Neuron (in vitro differentiated cells): ENCODE measurements at regions not wholly inside any gene's neighbourhood (a gene's known extent, or its start where the extent isn't known, plus 50 kb on each side); places are given as distances from the start of the nearest gene placed in this dataset.
"Not testable (repeated sequence)": the region's sequence is repeated elsewhere in the genome, so short reads cannot be mapped to it uniquely, and the experiment has no call there.

Experiments
- H2AFZ ChIP-seq: one replicate; pipeline ENCODE4 v1.6.1; 2013; ENCODE audit warnings: low read depth, mild to moderate bottlenecking, inconsistent platforms, low read length, moderate library complexity
- H3K27me3 ChIP-seq: one replicate; pipeline ENCODE4 v1.6.1; 2013; ENCODE audit warnings: low read length; ENCODE audit not compliant: insufficient read depth
- H3K36me3 ChIP-seq: one replicate; pipeline ENCODE4 v1.6.1; 2013; ENCODE audit warnings: low read length; ENCODE audit not compliant: insufficient read depth
- H3K4me1 ChIP-seq: one replicate; pipeline ENCODE4 v1.6.1; 2013; ENCODE audit warnings: low read length; ENCODE audit not compliant: insufficient read depth
- H3K4me3 ChIP-seq: 2 replicates; pipeline ENCODE4 v1.5.1; 2013; ENCODE audit warnings: mild to moderate bottlenecking, low read length, moderate library complexity
- H3K9me3 ChIP-seq: one replicate; pipeline ENCODE4 v1.6.1; 2013; ENCODE audit warnings: low read length

GRCh38 chr10:131573707-131574106 lies 262.2 kb upstream of the TCERG1L start:
- Histone ChIP-seq H3K4me1 (no peaks in the 10 kb centered on the region), H2AFZ (no peak overlapping the region), H3K27me3 (peaks cover 3% of the 10 kb centered on the region), H3K36me3 (no peaks in the 10 kb centered on the region), H3K4me3 (no peak overlapping the region), H3K9me3 (no peaks in the 10 kb centered on the region)

DNA sequence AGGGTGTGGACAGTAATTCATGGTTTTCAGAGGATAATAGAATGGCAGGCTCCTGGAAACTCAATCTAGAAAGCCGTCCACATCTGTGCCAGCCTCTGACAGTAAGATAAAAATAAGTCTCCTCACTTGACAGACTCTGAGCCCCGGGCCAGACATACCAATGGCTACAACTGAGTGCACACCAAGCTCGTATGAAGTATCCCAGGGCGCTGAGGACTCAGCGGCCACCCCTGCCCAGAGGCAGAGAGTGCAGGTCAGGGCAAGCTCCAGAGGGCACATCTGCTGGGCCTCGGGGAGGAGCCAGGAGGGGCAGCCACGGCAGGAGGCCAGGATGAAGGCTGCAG lies 262.8 kb upstream of the TCERG1L start:
- Histone ChIP-seq H3K27me3 (peaks cover 3% of the 10 kb centered on the region), H3K4me1 (no peaks in the 10 kb centered on the region), H3K4me3 (no peak overlapping the region), H2AFZ (no peak overlapping the region), H3K36me3 (no peaks in the 10 kb centered on the region), H3K9me3 (no peaks in the 10 kb centered on the region)

GRCh38 chr10:131574707-131575430 lies 263.3 kb upstream of the TCERG1L start:
- Histone ChIP-seq H3K36me3 (no peaks in the 10 kb centered on the region), H2AFZ (no peak overlapping the region), H3K4me1 (no peaks in the 10 kb centered on the region), H3K4me3 (no peak overlapping the region), H3K27me3 (peaks cover 3% of the 10 kb centered on the region), H3K9me3 (no peaks in the 10 kb centered on the region)

DNA sequence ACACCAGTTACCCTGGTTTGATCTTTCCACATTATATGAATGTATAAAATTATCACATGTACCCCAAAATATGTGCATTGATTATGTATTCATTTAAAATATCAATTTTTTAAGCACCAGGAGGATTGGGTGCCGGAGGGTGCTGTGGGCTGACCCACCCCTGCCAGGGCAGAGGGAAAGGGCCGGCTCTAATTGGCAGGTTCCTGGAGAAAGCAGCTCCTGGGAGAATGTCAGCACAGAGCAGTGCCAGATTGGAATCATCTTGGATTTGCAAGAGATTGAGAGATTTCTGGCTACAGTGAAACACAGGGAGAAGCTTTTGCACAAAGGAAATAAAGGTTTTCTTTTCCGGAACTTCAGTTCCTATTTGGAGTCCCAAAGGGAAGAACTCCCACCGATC lies 264.4 kb upstream of the TCERG1L start:
- Histone ChIP-seq H3K4me1 (no peaks in the 10 kb centered on the region), H3K27me3 (peaks cover 3% of the 10 kb centered on the region), H3K36me3 (no peaks in the 10 kb centered on the region), H3K4me3 (no peak overlapping the region), H3K9me3 (no peaks in the 10 kb centered on the region), H2AFZ (no peak overlapping the region)

DNA sequence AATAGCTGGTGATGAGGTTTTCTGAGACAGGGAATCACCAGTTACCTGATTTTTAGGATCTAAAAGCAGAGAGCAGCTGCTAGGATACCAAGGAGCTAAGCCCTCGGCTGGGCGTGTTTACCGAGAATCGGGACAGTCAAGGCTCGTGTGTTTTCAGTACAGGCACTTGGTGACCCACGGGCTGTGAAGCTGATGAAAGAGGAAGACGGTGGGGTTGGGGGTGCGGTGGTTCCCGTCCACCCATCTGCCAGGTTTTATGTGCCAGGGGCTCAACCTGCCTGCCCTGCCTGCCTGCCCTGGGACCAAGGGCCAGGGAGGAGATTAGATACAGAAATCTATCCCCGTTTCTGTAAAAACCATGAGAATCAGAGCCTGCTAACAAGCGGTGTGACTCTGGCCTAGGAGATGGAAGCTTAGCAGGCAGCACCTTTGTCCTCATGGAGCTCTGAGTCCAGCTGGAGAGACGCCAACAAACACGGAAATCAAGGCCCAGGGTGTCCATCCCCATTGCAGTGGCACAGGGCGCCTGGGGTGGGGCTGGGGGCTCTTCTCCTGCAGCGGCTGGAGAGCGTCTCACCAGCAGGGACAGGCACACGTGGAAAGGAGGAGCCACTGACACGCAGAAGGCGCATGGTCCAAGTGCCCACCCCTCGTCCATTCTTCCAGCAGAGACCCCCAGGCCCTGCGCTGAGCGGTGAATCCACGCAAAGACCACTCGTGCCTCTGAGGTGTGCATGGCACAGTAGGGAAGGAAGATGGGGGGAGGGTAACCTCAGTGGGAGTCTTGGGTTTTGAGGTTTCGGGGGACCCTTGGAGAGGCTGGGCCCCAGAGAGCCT lies 265.0 kb upstream of the TCERG1L start:
- no peaks in the 10 kb centered on the region for H3K9me3 ChIP-seq
- H3K4me3 ChIP-seq, result no peak overlapping the region
- no peaks in the 10 kb centered on the region for H3K4me1 ChIP-seq
- no peaks in the 10 kb centered on the region for H3K36me3 ChIP-seq
- H3K27me3 ChIP-seq, result peaks cover 3% of the 10 kb centered on the region
- H2AFZ ChIP-seq, result no peak overlapping the region

- no peaks in the 10 kb centered on the region for H3K4me1 ChIP-seq
- H3K9me3 ChIP-seq, result no peaks in the 10 kb centered on the region
- peaks cover 3% of the 10 kb centered on the region for H3K27me3 ChIP-seq
- H3K36me3 ChIP-seq, result no peaks in the 10 kb centered on the region
- H3K4me3 ChIP-seq, result no peak overlapping the region
- H2AFZ ChIP-seq, result no peak overlapping the region
These were observed 265.6 kb upstream of the TCERG1L start for GRCh38 chr10:131577178-131577555.

DNA sequence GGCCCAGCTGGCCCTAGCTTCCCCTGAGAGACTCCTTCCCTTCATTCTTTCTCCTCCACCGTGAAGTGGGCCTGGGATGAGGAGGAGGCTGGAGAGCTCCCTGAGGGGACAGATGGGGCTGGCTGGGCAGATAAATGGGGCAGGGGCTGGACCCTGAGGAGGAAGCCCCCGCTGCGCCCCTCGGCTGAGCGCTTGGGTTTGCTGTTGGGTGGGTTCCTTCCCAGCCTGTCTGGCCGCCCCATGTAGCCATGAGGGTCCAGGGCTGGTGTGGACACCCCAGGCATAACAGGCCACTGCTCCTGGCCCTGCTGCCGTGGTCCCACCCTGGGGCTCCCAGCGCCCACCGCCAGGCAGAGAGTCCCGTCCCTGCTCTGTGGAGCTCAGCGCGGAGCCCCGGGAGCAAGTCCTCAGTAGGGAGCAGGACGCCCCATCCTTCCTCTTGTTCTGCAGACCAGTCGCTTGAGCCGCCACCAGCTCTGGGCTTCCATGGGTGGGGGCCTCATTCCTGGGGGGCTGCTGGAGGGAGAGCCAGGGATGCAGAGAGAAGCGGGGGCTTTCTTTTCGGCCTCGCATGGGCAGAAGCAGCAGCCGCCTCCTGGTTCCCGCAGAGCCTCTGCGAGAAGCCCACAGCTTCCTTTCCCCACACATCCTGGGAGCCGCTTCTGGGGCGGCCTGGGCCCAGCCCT lies 266.4 kb upstream of the TCERG1L start:
- Histone ChIP-seq H3K36me3 (no peaks in the 10 kb centered on the region), H3K27me3 (peaks cover 3% of the 10 kb centered on the region), H3K9me3 (no peaks in the 10 kb centered on the region), H3K4me1 (no peaks in the 10 kb centered on the region), H2AFZ (no peak overlapping the region), H3K4me3 (no peak overlapping the region)

DNA sequence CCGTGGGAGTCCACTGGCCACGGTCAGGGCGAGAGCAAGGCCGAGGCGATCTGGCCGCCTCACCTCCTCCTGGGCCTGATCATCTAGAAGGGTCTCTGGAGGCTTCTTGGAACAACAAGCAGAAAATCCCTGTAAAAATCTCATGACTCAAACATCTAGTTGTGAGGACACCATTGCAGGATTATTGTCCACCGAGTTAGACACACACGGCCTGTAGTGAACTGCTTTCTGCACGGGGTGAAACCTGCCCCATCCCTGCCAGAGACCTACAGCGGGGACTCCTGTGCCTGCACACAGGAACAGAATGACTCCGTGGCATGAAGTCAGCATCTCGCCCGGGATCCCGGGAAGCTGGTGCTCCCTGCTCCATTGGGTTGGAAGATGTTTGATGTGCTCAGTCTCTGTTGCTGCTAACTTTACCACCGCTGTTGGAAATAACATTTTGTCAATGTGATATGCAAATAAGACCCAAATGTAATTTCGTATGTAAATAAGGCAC lies 267.0 kb upstream of the TCERG1L start:
- Histone ChIP-seq H3K27me3 (peaks cover 3% of the 10 kb centered on the region), H3K4me1 (no peaks in the 10 kb centered on the region), H3K4me3 (no peak overlapping the region), H3K36me3 (no peaks in the 10 kb centered on the region), H3K9me3 (no peaks in the 10 kb centered on the region), H2AFZ (no peak overlapping the region)

- Histone ChIP-seq H3K27me3 (peaks cover 3% of the 10 kb centered on the region), H3K36me3 (no peaks in the 10 kb centered on the region), H3K4me1 (no peaks in the 10 kb centered on the region), H3K9me3 (no peaks in the 10 kb centered on the region), H3K4me3 (no peak overlapping the region), H2AFZ (no peak overlapping the region)
These were observed 267.9 kb upstream of the TCERG1L start for GRCh38 chr10:131579251-131580071.

DNA sequence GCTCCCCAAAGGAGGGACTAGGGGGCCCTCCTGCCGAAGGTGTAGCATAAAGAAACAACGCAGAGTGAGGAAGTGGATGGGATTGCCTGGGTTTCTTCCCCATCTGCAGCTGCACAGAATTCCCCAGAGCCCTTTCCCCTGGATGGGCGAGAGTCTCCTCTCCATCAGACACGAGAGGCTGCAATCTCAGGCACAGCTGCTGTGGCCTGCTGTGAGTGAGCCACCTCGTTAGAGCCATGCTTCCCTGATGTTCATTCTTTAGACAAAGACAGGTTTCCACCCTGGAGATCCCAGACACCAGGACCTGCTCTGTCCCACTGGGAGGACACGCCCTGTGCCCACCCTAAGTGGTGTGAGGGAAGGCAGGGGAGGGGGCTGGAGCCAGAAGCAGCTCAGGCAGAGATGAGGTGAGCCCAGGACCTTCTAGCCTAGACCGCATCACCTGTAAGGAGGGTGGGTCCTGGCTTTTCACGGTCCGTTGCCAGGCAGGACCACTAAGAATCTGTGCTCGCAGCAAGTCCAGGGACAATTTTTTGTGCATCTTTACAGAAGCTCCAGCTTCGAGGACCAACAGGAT lies 268.6 kb upstream of the TCERG1L start:
- H3K4me1 ChIP-seq, result no peaks in the 10 kb centered on the region
- H2AFZ ChIP-seq, result no peak overlapping the region
- peaks cover 2% of the 10 kb centered on the region for H3K27me3 ChIP-seq
- no peaks in the 10 kb centered on the region for H3K9me3 ChIP-seq
- H3K36me3 ChIP-seq, result no peaks in the 10 kb centered on the region
- no peak overlapping the region for H3K4me3 ChIP-seq

DNA sequence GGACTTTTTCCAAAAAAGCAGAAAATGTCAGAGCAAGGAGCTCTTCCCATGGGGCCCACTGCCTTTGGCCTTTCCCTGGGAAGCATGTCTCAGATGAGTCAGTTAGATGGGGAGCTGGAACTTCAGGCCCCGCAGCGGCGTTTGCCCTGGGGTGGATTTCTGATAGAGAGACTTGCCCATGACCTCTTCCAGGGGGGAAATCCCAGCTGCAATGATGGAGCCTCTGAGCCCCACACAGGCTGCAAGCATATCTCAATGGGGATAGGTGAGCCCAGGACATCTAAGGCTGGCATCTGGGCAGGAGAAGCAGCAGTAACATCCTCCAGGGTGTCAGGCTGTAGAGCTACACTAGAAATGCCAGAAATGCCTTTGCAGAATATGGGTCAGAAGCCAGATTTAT lies 269.2 kb upstream of the TCERG1L start:
- no peaks in the 10 kb centered on the region for H3K36me3 ChIP-seq
- no peak overlapping the region for H3K4me3 ChIP-seq
- no peaks in the 10 kb centered on the region for H3K27me3 ChIP-seq
- no peaks in the 10 kb centered on the region for H3K9me3 ChIP-seq
- no peak overlapping the region for H2AFZ ChIP-seq
- H3K4me1 ChIP-seq, result no peaks in the 10 kb centered on the region

DNA sequence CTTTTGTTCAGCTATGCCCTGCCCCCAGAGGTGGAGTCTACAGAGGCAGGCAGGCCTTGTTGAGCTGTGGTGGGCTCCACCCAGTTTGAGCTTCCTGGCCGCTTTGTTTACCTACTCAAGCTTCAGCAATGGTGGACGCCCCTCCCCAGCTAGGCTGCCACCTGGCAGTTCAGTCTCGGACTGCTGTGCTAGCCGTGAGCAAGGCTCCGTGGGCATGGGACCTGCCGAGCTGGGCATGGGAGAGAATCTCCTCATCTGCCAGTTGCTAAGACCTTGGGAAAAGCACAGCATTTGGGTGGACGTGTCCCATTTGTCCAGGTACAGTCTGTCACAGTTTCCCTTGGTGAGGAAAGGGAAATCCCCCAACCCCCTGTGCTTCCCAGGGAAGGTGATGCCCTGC lies 270.0 kb upstream of the TCERG1L start:
- not testable (repeated sequence) for H3K36me3 ChIP-seq, H3K9me3 ChIP-seq, H3K4me1 ChIP-seq, H3K27me3 ChIP-seq, H3K4me3 ChIP-seq, H2AFZ ChIP-seq
